GM19328 (cell line): ENCODE measurements at regions not wholly inside any gene's neighbourhood (a gene's known extent, or its start where the extent isn't known, plus 50 kb on each side); places are given as distances from the start of the nearest gene placed in this dataset.
"Not testable (repeated sequence)": the region's sequence is repeated elsewhere in the genome, so short reads cannot be mapped to it uniquely, and the experiment has no call there.

Source experiments
- ATAC-seq: cut with Tn5 transposase; IDR thresholded peaks from one replicate; pipeline ENCODE4 v1.9.1; 2021; ENCODE audit warnings: mild to moderate bottlenecking, moderate library complexity; ENCODE audit not compliant: unreplicated experiment

- ATAC-seq, result no peak
Measured at GRCh38 chr7:138214926-138215325, 138.7 kb downstream of the AKR1D1 start.

DNA sequence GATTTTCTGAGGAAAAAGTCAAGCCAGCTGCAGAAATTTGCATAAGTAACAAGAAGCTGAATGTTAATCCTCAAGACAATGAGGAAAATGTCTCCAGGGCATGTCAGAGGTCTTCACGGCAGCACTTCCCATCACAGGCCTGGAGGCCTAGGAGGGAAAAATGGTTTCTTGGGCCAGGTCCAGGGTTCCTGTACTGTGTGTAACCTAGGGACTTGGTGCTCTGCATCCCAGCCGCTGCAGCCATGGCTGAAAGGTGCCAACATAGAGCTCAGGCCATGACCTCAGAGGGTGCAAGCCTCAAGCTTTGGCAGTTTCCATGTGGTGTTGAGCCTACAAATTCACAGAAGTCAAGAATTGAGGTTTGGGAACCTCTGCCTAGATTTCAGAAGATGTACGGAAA, 144.1 kb downstream of the AKR1D1 start:
- not testable (repeated sequence) for ATAC-seq

GRCh38 chr7:138221388-138221787, 145.1 kb downstream of the AKR1D1 start:
- not testable (repeated sequence) for ATAC-seq

DNA sequence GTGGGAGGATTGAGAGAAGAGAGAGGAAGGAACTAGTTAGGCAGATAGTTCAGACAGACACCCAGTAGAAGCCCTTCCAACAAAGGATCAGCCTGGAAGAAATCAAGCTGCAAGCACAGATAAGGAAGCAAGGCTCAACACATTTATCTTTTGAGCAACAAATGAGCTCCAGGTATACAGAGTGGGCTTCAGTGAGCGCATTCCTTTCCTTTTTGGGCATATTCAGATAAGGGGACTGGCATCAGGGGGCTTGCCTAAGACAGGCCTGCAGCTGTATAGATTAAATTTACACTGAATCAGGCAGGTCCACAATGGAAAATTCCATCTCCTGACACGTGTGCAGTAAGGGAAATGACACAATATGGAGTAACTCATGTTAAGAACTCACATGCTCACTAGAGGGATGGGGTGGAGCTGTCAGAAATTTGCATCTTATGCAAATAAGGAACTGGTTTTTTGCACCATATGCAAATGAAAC, 147.2 kb downstream of the AKR1D1 start:
- no peak for ATAC-seq

- no peak for ATAC-seq
Measured at GRCh38 chr7:138226001-138226476, 149.8 kb downstream of the AKR1D1 start.

- no peak for ATAC-seq
Measured at GRCh38 chr7:138226745-138227279, 150.6 kb downstream of the AKR1D1 start.

DNA sequence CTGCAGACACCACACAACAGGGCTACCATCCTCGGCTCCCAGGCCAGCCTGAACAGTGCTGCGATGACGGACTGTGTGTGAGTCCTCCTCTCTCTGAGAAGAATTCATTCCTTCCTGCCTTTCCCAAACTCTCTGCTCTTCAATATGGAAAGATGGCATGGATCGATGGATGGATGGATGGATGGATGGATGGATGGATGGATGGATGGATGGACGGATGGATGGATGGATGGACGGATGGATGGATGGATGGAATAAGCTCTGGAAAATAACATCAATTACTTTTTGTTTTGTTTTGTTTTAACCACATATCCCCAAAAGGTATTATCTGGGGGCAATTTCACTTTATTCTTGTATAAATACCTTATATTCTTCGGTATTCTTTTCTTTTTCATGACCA, 151.9 kb downstream of the AKR1D1 start:
- ATAC-seq, result no peak

DNA sequence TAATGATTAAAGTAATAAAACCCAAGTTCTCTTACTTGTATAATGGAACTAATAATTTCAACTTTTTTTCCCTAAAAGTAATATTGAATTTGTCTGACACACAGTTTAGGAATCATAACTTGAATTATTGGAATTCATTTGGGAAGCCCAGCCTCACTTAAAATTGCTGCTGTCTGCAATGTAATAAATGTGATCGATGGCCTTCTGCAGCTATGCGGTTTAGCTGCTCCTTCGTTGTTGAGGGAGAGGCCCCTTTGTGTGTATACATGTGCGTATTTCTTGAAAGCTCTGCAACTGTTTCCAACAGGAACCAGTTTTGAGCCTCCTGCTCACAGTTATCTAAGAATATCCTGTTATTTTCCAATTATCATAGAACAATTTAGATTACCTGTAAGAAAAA, 152.5 kb downstream of the AKR1D1 start:
- ATAC-seq, result no peak

- ATAC-seq, result no peak
Measured at GRCh38 chr7:138233189-138233588, 156.9 kb downstream of the AKR1D1 start.

GRCh38 chr7:138235207-138235606, 158.9 kb downstream of the AKR1D1 start:
- no peak for ATAC-seq

GRCh38 chr7:138237995-138238394, 161.7 kb downstream of the AKR1D1 start:
- ATAC-seq, result no peak

- no peak for ATAC-seq
Measured at GRCh38 chr7:138238734-138239659, 162.7 kb downstream of the AKR1D1 start.

DNA sequence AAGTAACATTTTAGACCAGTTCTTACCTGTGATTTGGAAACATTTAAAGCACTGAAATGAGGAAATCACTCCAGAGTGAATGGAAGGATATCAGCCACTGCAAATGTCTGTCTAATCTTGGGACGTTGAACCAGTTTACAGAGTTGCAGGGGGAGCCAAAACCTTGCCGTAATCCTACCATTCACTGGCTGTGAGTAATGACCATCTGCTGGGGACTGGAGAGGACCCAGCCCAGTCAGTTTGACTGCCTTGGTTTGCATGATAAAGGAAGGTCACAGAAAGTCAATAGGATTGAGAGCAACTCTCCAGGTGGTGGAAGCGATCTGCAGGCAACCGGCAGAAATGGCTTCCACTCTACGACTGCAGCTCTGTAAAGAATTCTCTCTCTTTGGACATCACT, 167.2 kb downstream of the AKR1D1 start:
- no peak for ATAC-seq

- no peak for ATAC-seq
Measured at GRCh38 chr7:138243836-138244235, 167.6 kb downstream of the AKR1D1 start.

DNA sequence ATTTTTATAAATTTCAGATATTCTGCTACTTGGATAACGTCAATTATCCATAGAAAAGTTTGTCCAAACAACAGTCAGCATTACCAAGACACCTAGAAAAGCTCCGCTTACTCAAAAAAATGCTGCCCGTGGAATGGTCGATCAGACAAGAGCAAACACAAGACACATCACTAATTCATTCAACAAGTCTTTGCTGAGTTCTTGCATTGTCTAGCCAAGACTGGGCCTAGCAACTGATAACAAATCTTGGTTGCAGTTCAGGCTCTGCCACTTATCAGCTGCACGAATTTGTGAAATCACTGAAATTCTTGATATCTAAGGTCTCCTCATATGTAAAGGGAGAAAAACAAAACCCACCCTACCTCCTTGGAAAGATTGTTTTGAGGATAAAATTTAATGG, 168.3 kb downstream of the AKR1D1 start:
- ATAC-seq, result no peak

DNA sequence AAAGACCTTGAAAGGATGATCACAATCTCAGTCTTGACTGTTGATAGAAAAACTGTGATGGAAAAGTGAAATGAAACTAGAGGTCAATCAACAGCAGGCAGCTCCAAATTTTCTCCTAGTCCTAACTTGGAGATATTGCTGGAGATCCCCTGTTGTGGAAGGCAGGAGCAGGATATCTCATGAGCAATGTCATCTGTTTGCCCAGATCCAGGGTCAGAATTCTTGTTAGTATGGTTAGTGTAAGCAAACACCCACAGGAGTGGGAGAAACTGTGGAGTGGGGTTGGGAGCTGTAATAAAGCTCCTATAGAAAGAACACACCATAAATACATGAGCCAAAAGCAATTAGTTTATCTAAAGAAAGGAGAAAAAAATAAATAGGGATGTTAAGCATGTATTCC, 169.0 kb downstream of the AKR1D1 start:
- no peak for ATAC-seq

DNA sequence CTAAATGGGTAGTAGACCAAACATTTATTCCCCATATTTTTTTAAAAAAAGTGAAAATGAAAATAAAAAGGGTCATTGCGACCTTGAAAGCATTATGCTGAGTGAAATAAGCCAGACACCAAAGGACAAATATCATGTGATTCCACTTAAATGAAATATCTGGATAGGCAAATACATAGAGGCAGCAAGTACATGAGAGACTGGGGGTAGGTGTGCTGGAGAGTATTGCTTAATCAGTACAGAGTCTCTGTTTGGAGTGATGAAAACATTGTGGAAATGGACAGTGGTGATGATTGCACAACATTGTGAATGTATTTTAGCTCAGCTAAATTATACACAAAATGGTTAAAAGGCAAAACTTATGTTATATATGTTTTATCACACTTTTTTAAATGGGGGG, 169.4 kb downstream of the AKR1D1 start:
- ATAC-seq, result no peak

DNA sequence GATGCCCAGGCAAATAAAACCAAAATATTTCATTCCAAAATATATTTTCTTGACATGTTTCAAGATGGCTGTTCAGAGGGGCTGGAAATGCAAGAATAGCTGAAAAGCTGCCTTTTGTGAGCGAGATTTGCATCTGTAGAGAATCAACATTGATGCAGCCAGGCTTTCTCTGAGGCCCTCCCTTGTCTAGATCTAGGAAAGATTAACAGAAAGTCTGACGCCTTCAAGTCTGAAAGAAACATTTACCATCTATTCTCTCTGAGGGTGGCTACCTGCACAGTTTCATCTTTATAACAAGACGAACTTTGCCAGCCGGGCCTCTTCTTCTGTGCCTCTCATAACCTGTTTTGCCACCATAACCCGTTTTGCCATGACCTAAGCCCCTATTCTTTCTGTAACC, 170.2 kb downstream of the AKR1D1 start:
- ATAC-seq, result no peak

- no peak for ATAC-seq
Measured at GRCh38 chr7:138247081-138247480, 170.8 kb downstream of the AKR1D1 start.

- no peak for ATAC-seq
Measured at GRCh38 chr7:138247568-138248333, 171.5 kb downstream of the AKR1D1 start.

- no peak for ATAC-seq
Measured at GRCh38 chr7:138248609-138249008, 172.3 kb downstream of the AKR1D1 start.
